HG03175 (cell line): ENCODE measurements at regions not wholly inside any gene's neighbourhood (a gene's known extent, or its start where the extent isn't known, plus 50 kb on each side); places are given as distances from the start of the nearest gene placed in this dataset.

Experiments used
- ATAC-seq: cut with Tn5 transposase; IDR thresholded peaks from one replicate; pipeline ENCODE4 v1.9.1; 2021; ENCODE audit warnings: mild to moderate bottlenecking, moderate library complexity; ENCODE audit not compliant: unreplicated experiment

DNA sequence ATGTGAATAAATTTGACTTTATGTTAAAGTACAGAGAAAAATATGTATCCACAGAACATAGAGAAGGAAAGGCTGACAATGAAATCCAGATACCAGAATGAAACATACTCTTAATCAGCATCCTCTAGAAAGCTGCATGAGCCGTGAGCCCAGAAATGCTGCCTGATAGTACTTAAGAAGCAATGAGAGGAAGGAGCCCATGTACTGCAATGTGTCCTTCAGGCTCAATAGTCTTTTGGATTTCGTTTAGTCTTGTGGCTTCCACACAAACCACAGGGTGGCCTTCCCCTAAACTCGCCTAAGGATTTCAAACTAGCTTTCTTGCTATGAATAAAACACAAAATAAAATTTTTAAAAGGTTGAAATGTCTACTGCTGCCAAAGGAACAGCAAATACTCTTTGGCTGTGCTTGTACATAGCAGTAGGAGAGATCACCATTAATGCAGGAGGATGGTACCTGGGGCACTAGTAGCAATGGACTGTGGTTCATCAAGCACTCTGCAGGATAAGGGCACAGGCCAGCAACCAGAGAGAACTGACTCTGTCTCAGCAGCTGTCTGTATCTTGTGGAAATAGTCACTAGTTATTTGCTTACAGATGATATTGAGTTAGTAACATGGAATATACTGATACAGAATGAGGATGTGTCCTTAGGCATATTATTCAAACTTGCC lies 988.3 kb upstream of the LRFN5 start:
- ATAC-seq = no peak

GRCh38 chr14:40616579-40616978 lies 990.1 kb upstream of the LRFN5 start:
- no peak for ATAC-seq

DNA sequence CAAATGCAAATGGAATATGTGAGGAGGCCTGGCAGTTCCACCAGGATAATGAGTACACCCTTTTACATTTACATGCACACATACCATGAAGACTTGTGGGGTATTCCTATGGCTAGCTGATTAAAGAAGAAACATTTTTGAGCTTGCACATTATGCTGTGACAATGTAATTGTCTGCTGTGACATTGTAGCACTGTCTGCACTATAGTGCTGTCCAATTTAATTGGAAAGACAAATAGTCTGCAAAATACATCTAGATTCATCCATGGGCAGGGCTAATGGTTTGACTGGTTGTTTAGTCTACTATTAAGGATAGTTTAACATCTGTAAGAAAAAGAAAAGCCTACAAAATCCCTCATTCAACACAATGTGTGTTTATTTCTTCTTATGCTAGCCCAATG lies 1005.6 kb upstream of the LRFN5 start:
- ATAC-seq = no peak

GRCh38 chr14:40599725-40600124 lies 1007.0 kb upstream of the LRFN5 start:
- no peak for ATAC-seq

- ATAC-seq = no peak
These were observed 1025.4 kb upstream of the LRFN5 start for GRCh38 chr14:40581264-40581663.

DNA sequence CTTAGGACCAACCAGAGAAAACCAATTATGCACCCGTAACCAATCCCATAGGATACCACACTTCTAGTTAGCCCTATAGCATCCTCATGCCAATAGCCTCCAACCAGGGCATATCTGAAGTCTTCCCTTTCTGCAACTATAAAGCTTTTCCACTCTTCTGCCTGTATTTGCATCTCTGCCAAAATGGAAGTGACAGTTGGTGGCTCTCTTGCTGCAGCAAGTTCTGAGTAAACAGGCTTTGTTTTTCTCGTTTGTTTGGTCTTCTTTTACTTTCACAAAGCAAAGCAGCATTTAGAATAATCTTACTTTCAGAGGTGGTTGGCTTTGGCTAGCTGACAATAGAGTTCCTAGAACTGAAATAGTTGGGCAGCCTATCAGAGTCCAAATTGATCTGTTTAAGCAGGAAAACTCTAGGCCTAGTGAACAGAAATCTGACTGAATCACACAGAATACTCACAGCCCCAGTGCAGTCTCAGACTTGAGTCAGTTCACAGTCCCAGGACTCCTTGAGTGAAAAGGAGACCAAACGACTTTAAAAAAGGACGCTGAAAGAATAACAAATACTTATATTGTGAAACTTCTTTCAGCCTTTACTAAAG lies 1029.7 kb upstream of the LRFN5 start:
- no peak for ATAC-seq

DNA sequence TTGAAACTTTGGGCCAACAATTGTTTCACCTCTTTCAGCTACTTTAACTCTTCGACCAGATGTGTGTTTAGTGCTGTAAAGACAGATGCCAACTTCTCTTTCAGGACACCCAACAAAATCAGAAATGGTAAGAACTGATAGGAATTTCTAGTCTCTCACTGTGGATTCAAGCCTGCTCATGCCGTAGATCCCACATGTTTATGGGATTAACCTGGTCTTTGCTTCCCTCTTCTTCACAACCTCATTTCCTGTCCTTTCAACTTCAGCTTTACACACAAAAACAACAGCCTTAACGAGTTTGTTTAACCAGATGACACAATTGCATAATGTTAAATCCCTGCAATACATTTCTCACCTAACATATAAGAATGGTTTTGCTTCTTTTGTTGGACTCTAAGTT lies 1031.9 kb upstream of the LRFN5 start:
- ATAC-seq = no peak

- no peak for ATAC-seq
These were observed 1081.4 kb upstream of the LRFN5 start for GRCh38 chr14:40525314-40525713.

GRCh38 chr14:40523123-40523522 lies 1083.6 kb upstream of the LRFN5 start:
- ATAC-seq = no peak

- ATAC-seq = no peak
These were observed 1062.2 kb upstream of the FBXO33 start for GRCh38 chr14:40494483-40494882.

GRCh38 chr14:40487824-40488223 lies 1055.6 kb upstream of the FBXO33 start:
- ATAC-seq = no peak

GRCh38 chr14:40485688-40486087 lies 1053.5 kb upstream of the FBXO33 start:
- no peak for ATAC-seq

- ATAC-seq = no peak
These were observed 1043.8 kb upstream of the FBXO33 start for GRCh38 chr14:40476005-40476404.

DNA sequence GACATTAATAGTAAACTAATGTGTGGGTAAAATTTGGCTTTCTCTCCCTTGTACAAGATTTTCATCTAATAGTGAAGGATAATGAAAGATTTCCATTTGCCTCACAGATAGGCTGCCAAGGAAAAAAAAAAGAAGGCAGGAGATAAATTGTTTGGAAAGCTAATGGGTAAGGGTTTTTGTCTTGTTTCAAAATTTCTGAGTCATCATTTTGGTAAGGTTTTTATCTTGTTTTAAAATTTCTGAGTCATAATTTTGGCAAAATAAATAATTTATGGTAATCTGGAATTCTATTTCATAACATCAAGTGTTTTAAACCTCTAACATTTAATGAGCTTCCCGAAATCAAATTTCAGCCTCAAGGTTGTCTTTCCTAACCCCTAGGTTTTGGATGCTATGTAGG lies 1035.7 kb upstream of the FBXO33 start:
- no peak for ATAC-seq

DNA sequence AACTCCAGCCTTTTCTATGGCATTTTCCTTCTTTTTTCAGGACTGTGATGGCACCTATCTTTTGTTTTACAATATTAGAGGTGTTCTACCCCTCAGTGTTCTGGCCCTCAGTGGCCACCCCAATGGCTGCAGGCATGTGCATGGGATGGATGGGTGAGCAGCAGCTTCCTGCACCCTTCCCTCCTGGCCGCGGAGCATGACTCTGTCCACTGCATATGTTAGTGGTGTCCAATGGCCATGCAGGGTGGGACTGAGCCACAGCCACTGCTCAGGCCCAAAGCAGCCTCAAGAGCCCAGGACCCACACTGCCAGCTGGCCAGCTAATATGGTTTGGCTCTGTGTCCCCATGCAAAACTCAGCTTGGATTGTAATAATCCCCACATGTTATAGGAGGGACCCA lies 1032.3 kb upstream of the FBXO33 start:
- ATAC-seq = no peak

- ATAC-seq = no peak
These were observed 1031.7 kb upstream of the FBXO33 start for GRCh38 chr14:40463886-40464285.

DNA sequence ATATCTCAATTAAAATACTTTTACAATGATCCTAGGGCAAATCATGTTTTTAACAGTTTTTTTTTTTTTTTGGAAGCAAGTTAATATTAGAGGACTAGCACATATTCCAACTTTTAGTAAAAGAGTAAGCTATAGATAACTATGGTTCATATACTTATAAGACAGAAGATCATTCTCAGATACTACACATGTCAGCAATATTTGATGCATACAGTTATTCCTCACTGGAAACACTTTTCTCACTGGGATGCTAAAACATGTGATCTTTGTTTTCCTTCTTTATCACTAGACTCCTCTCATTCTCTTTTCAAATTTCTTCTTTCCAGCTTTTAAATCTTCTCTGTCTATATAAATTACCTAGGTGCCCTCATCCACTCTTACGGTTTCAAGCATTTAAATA lies 1020.4 kb upstream of the FBXO33 start:
- ATAC-seq = no peak

DNA sequence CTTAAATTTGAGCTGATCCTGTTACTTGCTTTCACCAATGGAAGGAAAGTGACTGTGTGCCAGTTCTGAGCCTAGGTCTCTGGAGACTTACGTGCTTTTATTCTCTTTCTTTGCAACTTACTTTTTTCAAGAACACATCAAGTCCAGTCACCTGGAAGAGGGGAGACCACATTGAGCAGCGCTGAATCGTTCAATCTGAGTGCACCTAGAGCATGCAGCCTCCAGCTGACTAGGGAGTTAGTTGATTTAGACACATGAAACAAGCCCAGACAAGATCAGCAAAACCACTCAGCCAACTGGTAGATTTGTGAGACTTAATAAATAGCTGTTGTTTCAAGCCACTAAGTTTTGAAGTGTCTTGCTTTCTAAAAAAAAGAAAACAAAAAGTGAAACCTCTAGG lies 1014.8 kb upstream of the FBXO33 start:
- ATAC-seq = no peak

DNA sequence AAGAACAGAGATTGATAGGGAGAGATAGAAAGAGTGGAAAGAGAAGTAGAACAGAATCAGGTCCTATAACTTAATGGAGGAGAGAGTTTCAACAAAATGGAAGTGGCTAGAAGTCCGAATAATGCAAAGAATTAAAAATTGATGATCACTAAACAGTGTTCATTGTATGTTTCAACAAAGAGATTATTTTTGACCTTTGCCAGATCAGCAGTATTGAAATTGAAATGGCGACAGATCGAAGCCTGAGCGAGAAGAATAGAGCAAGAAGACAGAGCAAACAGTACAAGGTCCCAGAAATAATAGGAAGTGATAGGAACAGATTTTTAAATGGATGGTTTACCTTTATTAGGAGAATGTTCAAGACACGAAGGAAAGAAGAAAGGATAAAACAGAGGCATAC lies 1012.8 kb upstream of the FBXO33 start:
- ATAC-seq = no peak

GRCh38 chr14:40436551-40436950 lies 1004.3 kb upstream of the FBXO33 start:
- ATAC-seq = no peak

GRCh38 chr14:40417777-40418401 lies 985.7 kb upstream of the FBXO33 start:
- peak; percentile 62 for ATAC-seq

- ATAC-seq = no peak
These were observed 984.3 kb upstream of the FBXO33 start for GRCh38 chr14:40416565-40416964.

DNA sequence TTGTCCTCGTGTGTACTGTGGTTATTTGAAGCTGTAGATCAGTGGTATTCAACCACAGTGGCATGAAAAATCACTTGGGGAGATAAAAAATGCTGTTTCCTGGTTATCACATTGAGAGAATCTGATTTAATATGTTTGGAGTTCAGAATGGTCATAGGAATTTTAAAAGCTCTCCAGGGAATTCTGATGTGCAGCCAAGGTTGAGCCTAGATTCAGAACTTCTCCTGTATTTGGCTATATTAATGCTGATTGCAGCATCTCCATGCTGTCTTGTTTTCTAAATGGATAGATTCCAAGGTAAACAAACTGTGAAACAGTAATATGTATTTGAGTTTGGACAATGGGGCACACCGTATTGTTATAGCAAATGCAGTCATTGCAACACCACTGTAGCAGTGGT lies 982.2 kb upstream of the FBXO33 start:
- no peak for ATAC-seq
